Duodenal mucosa (tissue), 2 donors: ENCODE measurements at regions not wholly inside any gene's neighbourhood (a gene's known extent, or its start where the extent isn't known, plus 50 kb on each side); places are given as distances from the start of the nearest gene placed in this dataset.

Experiments used
- H3K27ac ChIP-seq: one replicate; pipeline ENCODE4 v1.7.0; 2013; ENCODE audit warnings: low read depth, low read length
- H3K27me3 ChIP-seq, 2 donors: one replicate each; pipeline ENCODE4 v1.7.0; 2013; ENCODE audit warnings: low read length in 2 of 2, control low read depth in 1 of 2; ENCODE audit not compliant: insufficient read depth in 2 of 2, control insufficient read depth in 1 of 2
- H3K36me3 ChIP-seq, 2 donors: one replicate each; pipeline ENCODE4 v1.7.0; 2013; ENCODE audit warnings: low read length in 2 of 2, control low read depth in 1 of 2; ENCODE audit not compliant: insufficient read depth in 2 of 2, control insufficient read depth in 1 of 2
- H3K4me1 ChIP-seq, 2 donors: one replicate each; pipeline ENCODE4 v1.7.0; 2013; ENCODE audit warnings: low read length in 2 of 2, control low read depth in 1 of 2; ENCODE audit not compliant: insufficient read depth in 2 of 2, control insufficient read depth in 1 of 2
- H3K4me3 ChIP-seq, 2 donors: one replicate each; pipeline ENCODE4 v1.7.0; 2013; ENCODE audit warnings: low read length in 2 of 2, low read depth in 1 of 2
- H3K9ac ChIP-seq, 2 donors: one replicate each; pipeline ENCODE4 v1.7.0; 2013; ENCODE audit warnings: low read length in 2 of 2, low read depth in 1 of 2
- H3K9me3 ChIP-seq, 2 donors: one replicate each; pipeline ENCODE4 v1.7.0; 2013; ENCODE audit warnings: low read length in 2 of 2, control low read depth in 1 of 2; ENCODE audit not compliant: control insufficient read depth in 1 of 2

DNA sequence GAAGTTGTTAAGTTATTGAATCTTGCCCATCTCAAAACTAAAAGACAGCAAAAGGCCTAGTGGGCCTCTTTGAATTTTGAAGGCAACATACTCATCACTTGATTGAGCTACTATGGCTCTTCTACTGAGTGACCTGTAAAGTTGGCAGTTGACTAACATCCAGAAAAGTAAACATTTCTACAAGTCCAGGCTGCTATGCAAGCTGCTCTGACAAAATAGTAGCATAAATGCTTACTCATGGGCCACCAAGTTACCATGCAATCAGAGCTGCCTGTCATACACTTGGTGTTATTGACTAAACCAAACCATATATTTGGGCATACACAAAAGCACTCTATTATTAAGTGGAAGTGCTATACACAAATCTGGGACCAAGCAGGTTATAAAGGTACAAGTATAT, 148.8 kb downstream of the DDX3Y start:
- Histone ChIP-seq H3K27me3 (no peaks in the 10 kb centered on the region), H3K4me1 (no peaks in the 10 kb centered on the region), H3K4me3 (no peak overlapping the region), H3K36me3 (no peaks in the 10 kb centered on the region), H3K9me3 (no peaks in the 10 kb centered on the region), H3K9ac (no peak overlapping the region), H3K27ac (no peak overlapping the region)

DNA sequence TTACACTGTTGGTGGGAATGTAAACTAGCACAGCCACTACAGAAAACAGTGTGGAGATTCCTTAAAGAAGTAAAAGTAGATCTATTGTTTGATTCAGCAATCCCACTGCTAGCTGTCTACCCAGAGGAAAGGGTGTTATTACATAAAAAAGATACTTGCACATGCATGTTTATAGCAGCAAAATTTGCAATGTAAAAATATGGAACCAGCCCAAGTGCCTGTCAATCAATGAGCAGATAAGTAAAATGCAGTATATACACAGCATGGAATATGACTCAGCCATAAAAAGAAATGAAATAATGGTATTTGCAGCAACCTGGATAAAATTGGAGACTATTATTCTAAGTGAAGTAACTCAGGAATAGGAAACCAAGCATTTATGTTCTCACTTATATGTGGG, 161.7 kb downstream of the DDX3Y start:
- no peaks in the 10 kb centered on the region for H3K4me1 ChIP-seq
- no peak overlapping the region for H3K9ac ChIP-seq
- H3K27me3 ChIP-seq = no peaks in the 10 kb centered on the region
- H3K36me3 ChIP-seq = no peaks in the 10 kb centered on the region
- no peak overlapping the region for H3K4me3 ChIP-seq
- H3K9me3 ChIP-seq = no peaks in the 10 kb centered on the region
- no peak overlapping the region for H3K27ac ChIP-seq

DNA sequence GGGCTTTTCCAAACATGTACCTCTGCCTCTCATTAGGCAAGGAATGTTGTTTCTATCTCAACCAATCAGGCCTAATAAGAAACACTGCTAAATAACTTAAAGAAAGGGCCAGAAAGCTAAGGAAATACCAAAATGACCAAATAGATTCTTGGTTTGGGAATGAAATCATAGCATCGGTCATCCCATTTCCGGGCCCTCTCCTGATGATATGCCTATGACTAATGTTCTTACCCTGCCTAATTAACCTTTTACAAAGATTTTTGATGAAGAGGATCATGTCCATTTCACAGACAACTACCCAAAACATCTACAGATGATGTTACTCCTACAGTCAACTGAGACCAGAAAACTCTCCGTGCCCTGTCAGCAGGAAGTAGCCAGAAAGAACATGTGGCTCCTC, 164.0 kb downstream of the DDX3Y start:
- no peaks in the 10 kb centered on the region for H3K4me1 ChIP-seq
- no peaks in the 10 kb centered on the region for H3K36me3 ChIP-seq
- H3K9ac ChIP-seq = no peak overlapping the region
- H3K27me3 ChIP-seq = no peaks in the 10 kb centered on the region
- H3K9me3 ChIP-seq = no peaks in the 10 kb centered on the region
- H3K27ac ChIP-seq = no peak overlapping the region
- H3K4me3 ChIP-seq = no peak overlapping the region

DNA sequence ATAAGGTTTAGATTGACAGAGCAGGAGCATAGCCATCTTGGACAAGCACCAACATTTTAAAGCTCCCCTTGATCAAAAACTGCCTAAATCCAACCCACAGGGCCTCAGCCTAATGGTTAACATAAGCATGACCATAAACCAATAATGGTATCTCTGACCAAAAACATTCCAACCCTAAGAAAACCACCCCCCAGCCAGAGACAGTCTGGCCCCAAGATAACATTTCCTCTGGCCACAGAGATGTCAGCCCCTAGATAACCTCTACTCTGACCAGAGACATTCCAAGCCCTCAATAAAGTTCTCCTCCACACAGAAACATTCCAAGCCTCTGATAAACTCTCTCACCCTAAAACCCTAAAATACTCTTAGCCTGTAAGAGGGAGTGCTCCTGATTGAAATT, 164.4 kb downstream of the DDX3Y start:
- no peaks in the 10 kb centered on the region for H3K9me3 ChIP-seq
- H3K27me3 ChIP-seq = no peaks in the 10 kb centered on the region
- H3K4me1 ChIP-seq = no peaks in the 10 kb centered on the region
- no peak overlapping the region for H3K4me3 ChIP-seq
- no peak overlapping the region for H3K9ac ChIP-seq
- H3K27ac ChIP-seq = no peak overlapping the region
- H3K36me3 ChIP-seq = no peaks in the 10 kb centered on the region

DNA sequence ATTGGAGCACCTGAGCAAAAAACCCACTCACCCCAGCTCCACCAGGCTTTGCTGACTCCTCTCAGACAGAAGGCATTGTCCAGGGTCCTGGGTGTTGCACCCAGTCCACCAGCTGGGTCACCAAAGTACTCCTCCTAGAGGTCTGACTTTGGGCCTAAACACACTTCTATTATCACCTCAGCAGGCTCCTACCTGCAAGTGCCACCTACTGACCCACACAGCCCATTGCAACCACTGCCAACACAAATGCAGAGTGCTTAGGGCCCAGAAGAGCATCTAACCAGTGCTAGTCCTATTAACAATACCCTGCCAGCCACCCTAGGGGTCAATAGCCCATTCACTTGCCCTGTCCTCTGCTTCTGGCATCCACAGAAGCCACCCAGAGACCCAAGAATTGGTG, 178.1 kb downstream of the DDX3Y start:
- no peaks in the 10 kb centered on the region for H3K36me3 ChIP-seq
- H3K27ac ChIP-seq = no peak overlapping the region
- H3K9me3 ChIP-seq = no peaks in the 10 kb centered on the region
- H3K4me1 ChIP-seq = no peaks in the 10 kb centered on the region
- no peak overlapping the region for H3K4me3 ChIP-seq
- H3K9ac ChIP-seq = no peak overlapping the region
- no peaks in the 10 kb centered on the region for H3K27me3 ChIP-seq

DNA sequence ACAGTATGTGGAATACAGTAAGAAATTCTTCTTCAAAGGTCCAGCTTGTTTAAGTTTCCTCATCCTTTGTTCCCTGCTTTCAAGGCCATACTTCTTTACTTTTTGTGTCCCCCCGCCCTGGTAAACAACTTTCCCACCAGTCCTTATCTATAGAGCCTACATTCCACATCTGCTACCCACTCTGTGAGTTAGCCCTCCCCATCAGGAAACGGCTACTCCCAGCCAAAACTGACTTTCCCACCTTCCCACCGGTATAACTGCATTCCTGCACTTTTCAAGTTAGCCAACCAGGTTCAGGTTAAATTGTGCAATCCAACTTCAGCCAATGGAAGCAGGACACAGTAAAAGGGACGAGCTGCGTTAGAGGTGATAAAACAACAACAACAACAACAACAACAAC, 186.9 kb downstream of the DDX3Y start:
- Histone ChIP-seq H3K27me3 (no peaks in the 10 kb centered on the region), H3K27ac (no peak overlapping the region), H3K4me3 (no peak overlapping the region), H3K9me3 (no peaks in the 10 kb centered on the region), H3K36me3 (no peaks in the 10 kb centered on the region), H3K9ac (no peak overlapping the region), H3K4me1 (no peaks in the 10 kb centered on the region)

DNA sequence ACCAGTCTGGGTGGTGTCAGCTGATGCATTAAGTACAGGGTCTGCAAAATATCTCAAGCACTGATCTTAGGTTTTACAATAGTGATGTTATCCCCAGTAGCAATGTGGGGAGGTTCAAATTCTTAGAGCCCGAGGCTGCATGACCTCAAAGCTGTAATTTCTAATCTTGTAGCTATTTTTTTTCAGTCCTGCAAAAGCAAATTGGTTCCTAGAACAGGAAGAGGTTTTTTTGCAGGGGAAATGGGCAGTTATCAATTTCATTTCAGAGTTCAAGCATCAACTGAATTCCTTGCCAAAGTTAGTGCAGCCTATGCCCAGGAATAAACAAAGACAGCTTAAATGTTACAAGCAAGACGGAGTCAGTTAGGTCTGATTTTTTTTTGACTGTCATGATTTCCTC, 188.3 kb downstream of the DDX3Y start:
- H3K9me3 ChIP-seq = no peaks in the 10 kb centered on the region
- no peak overlapping the region for H3K27ac ChIP-seq
- H3K27me3 ChIP-seq = no peaks in the 10 kb centered on the region
- no peak overlapping the region for H3K4me3 ChIP-seq
- H3K4me1 ChIP-seq = no peaks in the 10 kb centered on the region
- no peak overlapping the region for H3K9ac ChIP-seq
- no peaks in the 10 kb centered on the region for H3K36me3 ChIP-seq

DNA sequence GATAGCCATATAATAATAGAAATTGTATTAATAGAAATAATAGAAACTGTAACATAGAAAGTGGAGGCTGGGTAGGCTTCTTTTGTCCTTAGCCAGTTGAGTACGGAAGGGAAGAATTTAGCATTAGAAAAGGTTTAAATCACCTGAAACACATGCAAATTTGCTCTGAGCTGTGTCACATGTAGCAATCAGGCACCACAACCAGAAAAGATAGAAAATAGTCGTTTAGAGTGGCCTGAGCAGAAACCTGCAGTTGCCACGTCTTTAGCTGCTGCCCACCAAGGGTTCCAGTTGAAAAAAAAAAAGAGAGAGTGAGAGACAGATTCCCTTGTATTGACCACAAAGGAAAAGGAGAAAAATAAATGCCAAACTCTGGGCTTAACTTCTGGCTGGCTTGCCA, 188.8 kb downstream of the DDX3Y start:
- Histone ChIP-seq H3K27ac (no peak overlapping the region), H3K36me3 (no peaks in the 10 kb centered on the region), H3K9me3 (no peaks in the 10 kb centered on the region), H3K9ac (no peak overlapping the region), H3K4me1 (no peaks in the 10 kb centered on the region), H3K27me3 (no peaks in the 10 kb centered on the region), H3K4me3 (no peak overlapping the region)

DNA sequence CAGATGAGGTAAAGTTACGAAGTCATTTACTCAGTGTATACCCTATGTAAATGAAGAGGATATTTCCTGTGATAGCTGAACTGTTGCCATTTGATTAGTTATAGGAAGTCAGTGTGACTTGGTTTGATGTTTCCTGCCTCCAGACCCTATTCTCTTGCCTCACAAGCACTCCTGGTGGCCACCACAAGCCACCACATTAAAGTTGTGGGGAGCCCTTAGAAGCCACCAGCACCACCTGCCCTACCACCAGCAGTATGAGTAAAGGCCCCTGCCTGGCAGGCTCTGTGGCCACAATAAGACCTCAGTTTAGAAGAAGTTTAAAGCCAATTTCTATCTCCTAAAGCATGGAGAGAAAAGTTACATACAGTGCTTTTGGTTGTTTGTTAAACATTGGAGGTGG, 189.7 kb downstream of the DDX3Y start:
- Histone ChIP-seq H3K27ac (no peak overlapping the region), H3K27me3 (no peaks in the 10 kb centered on the region), H3K4me3 (no peak overlapping the region)

DNA sequence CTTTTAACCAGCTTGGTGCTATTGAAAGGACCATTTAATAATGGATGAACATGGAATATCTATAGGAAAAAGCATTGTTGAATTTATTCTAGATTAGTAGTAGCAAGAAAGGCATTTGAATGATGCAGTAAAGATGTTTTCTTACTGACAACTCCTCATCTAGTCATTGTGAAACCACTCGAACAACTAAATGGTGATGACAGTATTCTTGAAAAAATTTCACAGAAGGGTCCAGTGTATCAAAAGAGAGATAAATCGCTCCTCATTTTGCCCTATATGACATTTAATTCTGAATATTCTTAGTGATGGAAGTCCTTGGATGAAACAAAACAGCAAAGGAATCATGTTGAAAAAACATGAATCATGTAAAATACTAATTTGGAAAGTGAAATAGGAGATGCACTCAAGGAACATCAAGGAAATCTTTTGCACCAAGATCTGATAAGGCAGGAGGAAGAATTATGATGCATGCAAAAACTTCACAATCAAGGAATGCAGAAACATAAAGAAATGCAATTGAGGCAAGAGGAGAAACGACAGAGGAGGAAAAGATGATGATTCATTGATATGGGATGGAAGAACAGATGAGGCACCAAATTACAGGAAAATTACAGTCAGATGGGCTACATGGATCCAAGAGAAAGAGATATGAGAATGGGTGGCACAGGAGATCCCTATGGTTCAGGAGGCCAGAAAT, 190.4 kb downstream of the DDX3Y start:
- H3K36me3 ChIP-seq = no peaks in the 10 kb centered on the region
- H3K4me3 ChIP-seq = no peak overlapping the region
- no peaks in the 10 kb centered on the region for H3K9me3 ChIP-seq
- no peaks in the 10 kb centered on the region for H3K4me1 ChIP-seq
- no peaks in the 10 kb centered on the region for H3K27me3 ChIP-seq
- H3K9ac ChIP-seq = no peak overlapping the region
- no peak overlapping the region for H3K27ac ChIP-seq

More for the DNA sequence above, 189.7 kb downstream of the DDX3Y start:
- Histone ChIP-seq H3K9ac (no peak overlapping the region), H3K4me1 (no peaks in the 10 kb centered on the region), H3K9me3 (no peaks in the 10 kb centered on the region), H3K36me3 (no peaks in the 10 kb centered on the region)
